Testis (tissue), 2 donors: ENCODE measurements at regions not wholly inside any gene's neighbourhood (a gene's known extent, or its start where the extent isn't known, plus 50 kb on each side); places are given as distances from the start of the nearest gene placed in this dataset.

Experiments used
- CTCF ChIP-seq, 3 experiments: fragments of 450-650 bp in 2 of 3; fragments of 200-600 bp in 1 of 3; sonication (generic) in 1 of 3; IDR thresholded peaks; one replicate each; pipeline ENCODE4 v1.5.1; 2016 to 2019; ENCODE audit warnings: antibody characterized with exemption in 3 of 3, mild to moderate bottlenecking in 2 of 3, moderate library complexity in 1 of 3
- POLR2A ChIP-seq: fragments of 450-650 bp; IDR thresholded peaks from one replicate; pipeline ENCODE4 v1.6.1; 2017; ENCODE audit warnings: antibody characterized with exemption, mild to moderate bottlenecking, moderate library complexity

GRCh38 chr14:38038986-38039385, 168.7 kb upstream of the SSTR1 start:
- TF ChIP-seq CTCF (IDR thresholded peaks at IDR 0.05): no peak
- no peak for TF ChIP-seq POLR2A
